ENCODE measurements at regions not wholly inside any gene's neighbourhood (a gene's known extent, or its start where the extent isn't known, plus 50 kb on each side); places are given as distances from the start of the nearest gene placed in this dataset.
"Not testable (repeated sequence)": the region's sequence is repeated elsewhere in the genome, so short reads cannot be mapped to it uniquely, and the experiment has no call there.

GRCh38 chr3:87654184-87654583 is 377.8 kb upstream of the POU1F1 start:
- ChIA-PET POLR2A (ENCODE audit: low non-redundant PET) (no interaction called here), CTCF (no interaction called here)
- H3K27ac ChIP-seq = no peak overlapping the region
- TF ChIP-seq, protein P1, sequence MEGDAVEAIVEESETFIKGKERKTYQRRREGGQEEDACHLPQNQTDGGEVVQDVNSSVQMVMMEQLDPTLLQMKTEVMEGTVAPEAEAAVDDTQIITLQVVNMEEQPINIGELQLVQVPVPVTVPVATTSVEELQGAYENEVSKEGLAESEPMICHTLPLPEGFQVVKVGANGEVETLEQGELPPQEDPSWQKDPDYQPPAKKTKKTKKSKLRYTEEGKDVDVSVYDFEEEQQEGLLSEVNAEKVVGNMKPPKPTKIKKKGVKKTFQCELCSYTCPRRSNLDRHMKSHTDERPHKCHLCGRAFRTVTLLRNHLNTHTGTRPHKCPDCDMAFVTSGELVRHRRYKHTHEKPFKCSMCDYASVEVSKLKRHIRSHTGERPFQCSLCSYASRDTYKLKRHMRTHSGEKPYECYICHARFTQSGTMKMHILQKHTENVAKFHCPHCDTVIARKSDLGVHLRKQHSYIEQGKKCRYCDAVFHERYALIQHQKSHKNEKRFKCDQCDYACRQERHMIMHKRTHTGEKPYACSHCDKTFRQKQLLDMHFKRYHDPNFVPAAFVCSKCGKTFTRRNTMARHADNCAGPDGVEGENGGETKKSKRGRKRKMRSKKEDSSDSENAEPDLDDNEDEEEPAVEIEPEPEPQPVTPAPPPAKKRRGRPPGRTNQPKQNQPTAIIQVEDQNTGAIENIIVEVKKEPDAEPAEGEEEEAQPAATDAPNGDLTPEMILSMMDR (conservative IDR thresholded peaks at IDR 0.05; ENCODE audit: low read depth) = no peak
- DNase-seq (ENCODE audit: low spot score) = no peak

DNA sequence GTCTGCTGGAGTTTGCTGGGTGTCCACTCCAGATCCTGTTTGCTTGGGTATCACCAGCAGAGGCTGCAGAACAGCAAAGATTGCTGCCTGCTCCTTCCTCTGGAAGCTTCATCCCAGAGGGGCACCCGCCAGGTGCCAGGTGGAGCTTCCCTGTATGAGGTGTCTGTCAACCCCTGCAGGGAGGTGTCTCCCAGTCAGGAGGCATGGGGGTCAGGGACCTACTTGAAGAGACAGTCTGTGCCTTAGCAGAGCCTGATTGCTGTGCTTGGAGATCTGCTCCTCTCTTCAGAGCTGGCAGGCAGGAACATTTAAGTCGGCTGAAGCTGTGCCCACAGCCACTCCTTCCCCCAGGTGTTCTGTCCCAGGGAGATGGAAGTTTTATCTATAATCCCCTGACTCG is 376.8 kb upstream of the POU1F1 start:
- DNase-seq (ENCODE audit: low spot score); POLR2A ChIA-PET (ENCODE audit: low non-redundant PET); H3K27ac ChIP-seq; CTCF ChIA-PET: not testable (repeated sequence)

GRCh38 chr3:87634426-87634825 is 358.0 kb upstream of the POU1F1 start:
- CTCF ChIA-PET = no interaction called here
- POLR2A ChIA-PET (ENCODE audit: low non-redundant PET) = no interaction called here

GRCh38 chr3:87627316-87627715 is 350.9 kb upstream of the POU1F1 start:
- TF ChIP-seq, protein P1 (conservative IDR thresholded peaks at IDR 0.05; ENCODE audit: low read depth) = no peak
- CTCF ChIA-PET = no interaction called here
- no peak for DNase-seq (ENCODE audit: low spot score)
- H3K27ac ChIP-seq = no peak overlapping the region
- POLR2A ChIA-PET (ENCODE audit: low non-redundant PET) = no interaction called here

More at GRCh38 chr3:87634426-87634825, 358.0 kb upstream of the POU1F1 start:
- TF ChIP-seq, protein P1 (conservative IDR thresholded peaks at IDR 0.05; ENCODE audit: low read depth) = no peak
- no peak for DNase-seq (ENCODE audit: low spot score)
- no peak overlapping the region for H3K27ac ChIP-seq

DNA sequence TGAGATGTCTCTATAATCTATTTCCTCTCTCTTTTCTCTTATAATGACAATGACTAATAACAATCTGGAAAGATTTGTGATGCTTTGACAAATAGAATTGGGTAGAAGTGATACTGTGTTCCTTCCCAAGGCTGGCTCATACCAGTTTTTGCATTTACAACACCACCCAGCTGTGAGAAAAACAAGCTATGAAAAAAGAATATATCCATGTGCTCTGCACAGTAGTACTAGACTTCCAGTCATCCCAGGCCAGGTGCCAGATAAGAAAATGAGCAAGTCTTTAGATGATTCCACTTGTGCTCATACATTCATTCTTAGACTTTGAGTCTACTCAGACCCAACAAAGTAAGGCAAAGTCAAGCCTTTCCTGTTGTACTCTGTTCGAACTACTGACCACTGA is 350.2 kb upstream of the POU1F1 start:
- TF ChIP-seq, protein P1 (conservative IDR thresholded peaks at IDR 0.05; ENCODE audit: low read depth) = no peak
- no peak overlapping the region for H3K27ac ChIP-seq
- CTCF ChIA-PET = no interaction called here
- POLR2A ChIA-PET (ENCODE audit: low non-redundant PET) = no interaction called here
- no peak for DNase-seq (ENCODE audit: low spot score)

DNA sequence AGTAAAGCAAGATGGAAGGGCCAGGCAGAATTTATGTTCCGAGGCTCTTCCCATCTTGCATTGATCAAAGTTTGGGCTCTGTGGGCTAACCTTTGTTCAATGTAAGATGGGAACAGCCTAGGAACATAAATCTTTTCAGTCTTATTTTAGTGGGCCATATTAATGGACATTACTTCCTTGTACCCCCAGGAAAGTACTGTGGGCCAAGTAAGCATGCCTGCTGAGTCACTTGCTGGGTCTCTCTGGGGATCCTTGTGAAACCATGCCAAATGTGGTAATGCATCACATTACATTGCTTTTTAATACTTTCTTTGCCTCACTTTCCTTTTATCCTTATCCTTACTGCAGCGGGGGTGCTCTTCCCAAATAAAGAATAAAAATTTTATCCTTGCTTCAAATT is 349.5 kb upstream of the POU1F1 start:
- ChIA-PET CTCF (no interaction called here), POLR2A (ENCODE audit: low non-redundant PET) (no interaction called here)
- no peak overlapping the region for H3K27ac ChIP-seq
- no peak for DNase-seq (ENCODE audit: low spot score)
- TF ChIP-seq, protein P1 (conservative IDR thresholded peaks at IDR 0.05; ENCODE audit: low read depth) = no peak

DNA sequence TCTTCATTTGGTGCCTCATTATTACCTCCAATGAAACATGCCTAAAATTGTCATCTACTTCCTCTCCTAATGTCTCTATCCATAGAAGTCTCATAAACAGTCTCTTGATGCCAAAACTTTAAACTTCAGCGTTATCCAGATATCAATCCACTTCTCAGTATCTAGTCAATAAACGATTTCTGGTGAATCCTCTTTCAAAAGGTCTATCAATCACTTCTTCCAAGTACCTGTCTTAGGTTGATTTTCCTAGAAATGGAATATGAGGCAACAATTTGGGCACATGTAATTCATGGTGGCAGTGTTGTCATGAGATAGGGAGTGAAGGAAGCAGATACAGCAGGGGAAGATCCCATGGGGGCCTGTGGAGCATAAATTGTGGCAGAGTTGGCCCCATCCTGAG is 348.5 kb upstream of the POU1F1 start:
- CTCF ChIA-PET = no interaction called here
- POLR2A ChIA-PET (ENCODE audit: low non-redundant PET) = no interaction called here
- DNase-seq (ENCODE audit: low spot score) = no peak
- TF ChIP-seq, protein P1 (conservative IDR thresholded peaks at IDR 0.05; ENCODE audit: low read depth) = no peak
- H3K27ac ChIP-seq = no peak overlapping the region
